ENCODE measurements at regions not wholly inside any gene's neighbourhood (a gene's known extent, or its start where the extent isn't known, plus 50 kb on each side); places are given as distances from the start of the nearest gene placed in this dataset.

GRCh38 chr6:26200918-26201721 is 113.9 kb downstream of the HFE start:
- TF ChIP-seq, protein P1, sequence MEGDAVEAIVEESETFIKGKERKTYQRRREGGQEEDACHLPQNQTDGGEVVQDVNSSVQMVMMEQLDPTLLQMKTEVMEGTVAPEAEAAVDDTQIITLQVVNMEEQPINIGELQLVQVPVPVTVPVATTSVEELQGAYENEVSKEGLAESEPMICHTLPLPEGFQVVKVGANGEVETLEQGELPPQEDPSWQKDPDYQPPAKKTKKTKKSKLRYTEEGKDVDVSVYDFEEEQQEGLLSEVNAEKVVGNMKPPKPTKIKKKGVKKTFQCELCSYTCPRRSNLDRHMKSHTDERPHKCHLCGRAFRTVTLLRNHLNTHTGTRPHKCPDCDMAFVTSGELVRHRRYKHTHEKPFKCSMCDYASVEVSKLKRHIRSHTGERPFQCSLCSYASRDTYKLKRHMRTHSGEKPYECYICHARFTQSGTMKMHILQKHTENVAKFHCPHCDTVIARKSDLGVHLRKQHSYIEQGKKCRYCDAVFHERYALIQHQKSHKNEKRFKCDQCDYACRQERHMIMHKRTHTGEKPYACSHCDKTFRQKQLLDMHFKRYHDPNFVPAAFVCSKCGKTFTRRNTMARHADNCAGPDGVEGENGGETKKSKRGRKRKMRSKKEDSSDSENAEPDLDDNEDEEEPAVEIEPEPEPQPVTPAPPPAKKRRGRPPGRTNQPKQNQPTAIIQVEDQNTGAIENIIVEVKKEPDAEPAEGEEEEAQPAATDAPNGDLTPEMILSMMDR (IDR thresholded peaks at IDR 0.05; ENCODE audit: low read depth, low read length, poor library complexity, severe bottlenecking), result no peak
- TF ChIP-seq EZH2phosphoT487 (IDR thresholded peaks at IDR 0.05; ENCODE audit: borderline replicate concordance, low read length), result no peak
